ENCODE measurements at regions not wholly inside any gene's neighbourhood (a gene's known extent, or its start where the extent isn't known, plus 50 kb on each side); places are given as distances from the start of the nearest gene placed in this dataset.

DNA sequence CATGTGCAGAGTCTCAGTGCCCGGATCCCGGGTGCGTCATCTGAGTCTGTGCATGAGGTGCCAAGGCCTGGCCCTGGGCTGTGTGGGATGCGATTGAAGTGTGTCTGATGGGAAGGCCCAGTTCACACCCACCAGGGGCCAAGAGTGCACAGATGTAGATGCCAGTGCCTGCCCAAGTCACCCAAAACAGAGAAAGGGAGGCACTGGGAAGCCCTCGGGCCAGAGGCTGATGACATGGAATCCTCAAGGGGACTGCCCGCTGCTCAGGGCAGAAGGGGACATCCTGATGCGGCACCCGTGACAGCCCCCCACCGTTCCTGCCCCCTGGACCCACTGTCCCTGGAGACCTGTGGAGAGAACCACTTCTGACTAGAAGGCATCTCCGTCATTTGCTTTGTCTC, 72.2 kb upstream of the ZNF479 start:
- DNase-seq (ENCODE audit: low read depth, low spot score) (no peak), FAIRE-seq (no peak)
- intact Hi-C loops (cut with micrococcal nuclease): no loop called here
- Histone ChIP-seq H3K9me3 (replicated peaks; ENCODE audit: control insufficient read depth, insufficient read depth, low read length) (peaks cover 2% of the 10 kb centered on the region), H3K27ac (ENCODE audit: insufficient read depth, low read depth, low read length) (no peak overlapping the region), H3K36me3 (ENCODE audit: control insufficient read depth in 2 of 2, extremely low read depth in 1 of 2, insufficient read depth in 2 of 2, low read length in 2 of 2) (no peaks in the 10 kb centered on the region), H2AFZ (ENCODE audit: low read depth, low read length) (no peak overlapping the region), H3K79me2 (ENCODE audit: control insufficient read depth, insufficient read depth, low read length) (no peaks in the 10 kb centered on the region), H3K27me3 (ENCODE audit: control insufficient read depth in 2 of 2, insufficient read depth in 2 of 2, low read length in 2 of 2) (no peaks in the 10 kb centered on the region), H4K20me1 (replicated peaks; ENCODE audit: control insufficient read depth, extremely low read depth, insufficient read depth, low read length) (no peaks in the 10 kb centered on the region), H3K4me1 (ENCODE audit: control insufficient read depth, extremely low read depth, insufficient read depth, low read length) (no peaks in the 10 kb centered on the region), H3K9ac (replicated peaks; ENCODE audit: extremely low read depth, insufficient read depth, low read length) (no peak overlapping the region), H3K4me3 (replicated peaks in 1 of 3; ENCODE audit: insufficient read depth in 1 of 3, low read depth in 1 of 3, low read length in 3 of 3) (no peak overlapping the region), H3K4me2 (ENCODE audit: insufficient read depth, low read length) (no peak overlapping the region), H3K9me1 (replicated peaks; ENCODE audit: control insufficient read depth, extremely low read depth, insufficient read depth, low read length) (no peaks in the 10 kb centered on the region)
- BruUV-seq (replicated peaks): no TSS peak
- TF ChIP-seq, protein P1, sequence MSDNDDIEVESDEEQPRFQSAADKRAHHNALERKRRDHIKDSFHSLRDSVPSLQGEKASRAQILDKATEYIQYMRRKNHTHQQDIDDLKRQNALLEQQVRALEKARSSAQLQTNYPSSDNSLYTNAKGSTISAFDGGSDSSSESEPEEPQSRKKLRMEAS (IDR thresholded peaks at IDR 0.05; ENCODE audit: insufficient read depth, insufficient read length): no peak
- no peak for TF ChIP-seq POLR2AphosphoS5 (IDR thresholded peaks at IDR 0.05; ENCODE audit: insufficient read depth, low read depth, low read length)
- no peak for TF ChIP-seq JUN (IDR thresholded peaks at IDR 0.05; ENCODE audit: borderline replicate concordance, insufficient read depth, insufficient read length, low read depth)
- TF ChIP-seq, protein P2, sequence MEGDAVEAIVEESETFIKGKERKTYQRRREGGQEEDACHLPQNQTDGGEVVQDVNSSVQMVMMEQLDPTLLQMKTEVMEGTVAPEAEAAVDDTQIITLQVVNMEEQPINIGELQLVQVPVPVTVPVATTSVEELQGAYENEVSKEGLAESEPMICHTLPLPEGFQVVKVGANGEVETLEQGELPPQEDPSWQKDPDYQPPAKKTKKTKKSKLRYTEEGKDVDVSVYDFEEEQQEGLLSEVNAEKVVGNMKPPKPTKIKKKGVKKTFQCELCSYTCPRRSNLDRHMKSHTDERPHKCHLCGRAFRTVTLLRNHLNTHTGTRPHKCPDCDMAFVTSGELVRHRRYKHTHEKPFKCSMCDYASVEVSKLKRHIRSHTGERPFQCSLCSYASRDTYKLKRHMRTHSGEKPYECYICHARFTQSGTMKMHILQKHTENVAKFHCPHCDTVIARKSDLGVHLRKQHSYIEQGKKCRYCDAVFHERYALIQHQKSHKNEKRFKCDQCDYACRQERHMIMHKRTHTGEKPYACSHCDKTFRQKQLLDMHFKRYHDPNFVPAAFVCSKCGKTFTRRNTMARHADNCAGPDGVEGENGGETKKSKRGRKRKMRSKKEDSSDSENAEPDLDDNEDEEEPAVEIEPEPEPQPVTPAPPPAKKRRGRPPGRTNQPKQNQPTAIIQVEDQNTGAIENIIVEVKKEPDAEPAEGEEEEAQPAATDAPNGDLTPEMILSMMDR (IDR thresholded peaks at IDR 0.05; ENCODE audit: extremely low read depth in 1 of 2, insufficient read depth in 1 of 2, low read depth in 1 of 2, low read length in 2 of 2): no peak
- TF ChIP-seq MYC (IDR thresholded peaks at IDR 0.05; ENCODE audit: low read depth, low read length): no peak
- no peak for TF ChIP-seq FOS (IDR thresholded peaks at IDR 0.05; ENCODE audit: borderline replicate concordance, insufficient read depth, low read length)
- TF ChIP-seq POLR2A (IDR thresholded peaks at IDR 0.05; ENCODE audit: low read depth, low read length): no peak
- no peak for TF ChIP-seq EZH2 (IDR thresholded peaks at IDR 0.05; ENCODE audit: borderline replicate concordance, low read depth, low read length, severe bottlenecking)
- no peak for TF ChIP-seq GATA2 (IDR thresholded peaks at IDR 0.05; ENCODE audit: insufficient read depth, insufficient read length, low read depth, low read length)
- CTCF ChIA-PET: no interaction called here
- dilution Hi-C loops (cut with MboI; ENCODE audit: extremely low pct_ligation_motif_present, low sequenced_read_pairs): no loop called here
- POLR2A ChIA-PET: no interaction called here

Measured in endothelial cell of umbilical vein (primary cell).